Panc1 (cell line): ENCODE measurements at regions not wholly inside any gene's neighbourhood (a gene's known extent, or its start where the extent isn't known, plus 50 kb on each side); places are given as distances from the start of the nearest gene placed in this dataset.

Experiments used
- SIN3A ChIP-seq: IDR thresholded peaks from 2 replicates; pipeline ENCODE4 v1.6.1; 2012; ENCODE audit warnings: low read depth, mild to moderate bottlenecking, low read length, moderate library complexity, borderline replicate concordance; ENCODE audit not compliant: insufficient read depth
- TCF7L2 ChIP-seq: IDR thresholded peaks from 2 replicates; pipeline ENCODE4 v1.6.1; 2011; ENCODE audit warnings: mild to moderate bottlenecking, low read depth, low read length, inconsistent platforms
- TF ChIP-seq, protein P1 (sequence below): fragments of 450-650 bp; IDR thresholded peaks from 2 replicates; pipeline ENCODE4 v1.5.1; 2017; ENCODE audit warnings: mild to moderate bottlenecking

DNA sequence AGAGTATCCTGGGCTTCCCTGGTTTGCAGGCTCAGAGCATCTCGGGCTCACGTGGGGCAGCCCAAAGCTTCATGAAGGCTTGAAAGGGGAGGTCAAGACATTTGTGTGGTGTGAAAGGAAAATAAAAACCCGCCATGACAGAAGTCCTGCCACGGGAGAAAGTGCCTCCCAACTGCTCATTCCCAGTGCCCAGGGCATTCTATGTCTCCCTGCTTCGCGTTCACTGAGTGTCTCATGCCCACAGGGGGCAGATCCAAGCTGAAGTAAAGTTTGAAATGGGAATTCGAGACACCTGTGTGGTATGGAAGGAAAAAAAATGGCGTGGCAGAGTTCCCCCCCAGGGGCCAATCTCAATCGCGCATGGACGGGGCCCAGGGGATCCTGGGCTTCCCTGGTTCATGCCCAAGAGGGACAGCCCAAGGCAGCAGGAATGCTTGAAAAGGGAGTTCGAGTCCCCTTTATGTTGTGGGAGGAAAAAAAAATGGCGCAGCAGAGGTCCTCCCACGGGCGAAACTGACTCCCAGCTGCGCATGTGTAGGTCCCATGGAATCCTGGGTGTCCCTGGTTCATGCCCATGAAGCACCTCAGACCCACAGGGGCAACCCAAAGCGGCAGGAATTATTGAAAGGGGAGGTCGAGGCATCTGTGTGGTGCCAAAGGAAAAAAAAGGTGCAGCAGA, 576.7 kb downstream of the ALG10 start:
- TF ChIP-seq SIN3A: no peak
- no peak for TF ChIP-seq TCF7L2
- TF ChIP-seq, protein P1, sequence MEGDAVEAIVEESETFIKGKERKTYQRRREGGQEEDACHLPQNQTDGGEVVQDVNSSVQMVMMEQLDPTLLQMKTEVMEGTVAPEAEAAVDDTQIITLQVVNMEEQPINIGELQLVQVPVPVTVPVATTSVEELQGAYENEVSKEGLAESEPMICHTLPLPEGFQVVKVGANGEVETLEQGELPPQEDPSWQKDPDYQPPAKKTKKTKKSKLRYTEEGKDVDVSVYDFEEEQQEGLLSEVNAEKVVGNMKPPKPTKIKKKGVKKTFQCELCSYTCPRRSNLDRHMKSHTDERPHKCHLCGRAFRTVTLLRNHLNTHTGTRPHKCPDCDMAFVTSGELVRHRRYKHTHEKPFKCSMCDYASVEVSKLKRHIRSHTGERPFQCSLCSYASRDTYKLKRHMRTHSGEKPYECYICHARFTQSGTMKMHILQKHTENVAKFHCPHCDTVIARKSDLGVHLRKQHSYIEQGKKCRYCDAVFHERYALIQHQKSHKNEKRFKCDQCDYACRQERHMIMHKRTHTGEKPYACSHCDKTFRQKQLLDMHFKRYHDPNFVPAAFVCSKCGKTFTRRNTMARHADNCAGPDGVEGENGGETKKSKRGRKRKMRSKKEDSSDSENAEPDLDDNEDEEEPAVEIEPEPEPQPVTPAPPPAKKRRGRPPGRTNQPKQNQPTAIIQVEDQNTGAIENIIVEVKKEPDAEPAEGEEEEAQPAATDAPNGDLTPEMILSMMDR: no peak
